Chondrocyte (in vitro differentiated cells): ENCODE measurements at regions not wholly inside any gene's neighbourhood (a gene's known extent, or its start where the extent isn't known, plus 50 kb on each side); places are given as distances from the start of the nearest gene placed in this dataset.

Experiments
- DNase-seq: peaks from one replicate; pipeline ENCODE4 v3.0.0; 2021; ENCODE audit warnings: mixed read lengths, low spot score
- H3K27ac Mint-ChIP-seq: one replicate; pipeline ENCODE4 v1.8.0; 2021; ENCODE audit warnings: mild to moderate bottlenecking, moderate library complexity, mixed read lengths; ENCODE audit not compliant: unreplicated experiment
- H3K27me3 Mint-ChIP-seq: 2 replicates; pipeline ENCODE4 v1.8.0; 2021; ENCODE audit warnings: low read depth, mixed read lengths
- H3K36me3 Mint-ChIP-seq: 2 replicates; pipeline ENCODE4 v1.8.0; 2021; ENCODE audit warnings: low read depth, mixed read lengths
- H3K4me1 Mint-ChIP-seq: 2 replicates; pipeline ENCODE4 v1.8.0; 2021; ENCODE audit warnings: low read depth, mild to moderate bottlenecking, mixed read lengths
- H3K4me3 Mint-ChIP-seq: one replicate; pipeline ENCODE4 v1.8.0; 2021; ENCODE audit warnings: mild to moderate bottlenecking, moderate library complexity, mixed read lengths; ENCODE audit not compliant: unreplicated experiment
- H3K9me3 Mint-ChIP-seq: 2 replicates; pipeline ENCODE4 v1.8.0; 2021; ENCODE audit warnings: low read depth, mixed read lengths
- CTCF ChIP-seq: fragments of 200-600 bp; sonication (generic); IDR thresholded peaks from 2 replicates; pipeline ENCODE4 v1.5.0; 2021; ENCODE audit warnings: antibody characterized with exemption, mild to moderate bottlenecking, moderate library complexity

- DNase-seq: no peak
- Mint-ChIP-seq H3K27me3 (no peaks in the 10 kb centered on the region), H3K27ac (no peak overlapping the region), H3K9me3 (peaks cover 4% of the 10 kb centered on the region), H3K4me1 (no peaks in the 10 kb centered on the region), H3K36me3 (no peaks in the 10 kb centered on the region), H3K4me3 (no peak overlapping the region)
- no peak for TF ChIP-seq CTCF
Measured at GRCh38 chr14:85947461-85948139, 417.7 kb downstream of the FLRT2 start.

GRCh38 chr14:85943192-85943591 lies 413.2 kb downstream of the FLRT2 start:
- H3K4me1 Mint-ChIP-seq: no peaks in the 10 kb centered on the region
- peaks cover 2% of the 10 kb centered on the region for H3K27me3 Mint-ChIP-seq
- DNase-seq: no peak
- H3K36me3 Mint-ChIP-seq: peaks cover 5% of the 10 kb centered on the region
- H3K4me3 Mint-ChIP-seq: no peak overlapping the region
- TF ChIP-seq CTCF: no peak
- H3K27ac Mint-ChIP-seq: no peak overlapping the region
- peaks cover 12% of the 10 kb centered on the region for H3K9me3 Mint-ChIP-seq

GRCh38 chr14:85934886-85935254 lies 404.9 kb downstream of the FLRT2 start:
- H3K4me3 Mint-ChIP-seq: peak overlapping the region; percentile 71
- peaks cover 15% of the 10 kb centered on the region for H3K9me3 Mint-ChIP-seq
- no peak for DNase-seq
- H3K4me1 Mint-ChIP-seq: peaks cover 8% of the 10 kb centered on the region
- TF ChIP-seq CTCF: no peak
- no peaks in the 10 kb centered on the region for H3K27me3 Mint-ChIP-seq
- peaks cover 6% of the 10 kb centered on the region for H3K36me3 Mint-ChIP-seq
- H3K27ac Mint-ChIP-seq: no peak overlapping the region

GRCh38 chr14:85934123-85934885 lies 404.4 kb downstream of the FLRT2 start:
- no peak for DNase-seq
- TF ChIP-seq CTCF: no peak
- Mint-ChIP-seq H3K36me3 (peaks cover 6% of the 10 kb centered on the region), H3K9me3 (peaks cover 15% of the 10 kb centered on the region), H3K4me1 (peaks cover 8% of the 10 kb centered on the region), H3K27me3 (no peaks in the 10 kb centered on the region), H3K27ac (no peak overlapping the region), H3K4me3 (peak overlapping the region; percentile 71)

- Mint-ChIP-seq H3K4me1 (no peaks in the 10 kb centered on the region), H3K9me3 (no peaks in the 10 kb centered on the region), H3K36me3 (no peaks in the 10 kb centered on the region), H3K4me3 (no peak overlapping the region), H3K27me3 (no peaks in the 10 kb centered on the region), H3K27ac (no peak overlapping the region)
- no peak for DNase-seq
- TF ChIP-seq CTCF: no peak
Measured at GRCh38 chr14:85921241-85921640, 391.3 kb downstream of the FLRT2 start.
